COR-L47 (cell line): ENCODE measurements at regions not wholly inside any gene's neighbourhood (a gene's known extent, or its start where the extent isn't known, plus 50 kb on each side); places are given as distances from the start of the nearest gene placed in this dataset.
"Not testable (repeated sequence)": the region's sequence is repeated elsewhere in the genome, so short reads cannot be mapped to it uniquely, and the experiment has no call there.

Experiments
- DNase-seq: peaks from one replicate; lab custom pipeline; 2025; lab: John Stamatoyannopoulos, UW

- DNase-seq, result no peak
Measured at GRCh38 chr4:55028196-55028595, 97.2 kb downstream of the KDR start.

GRCh38 chr4:55027596-55027995 lies 97.8 kb downstream of the KDR start:
- DNase-seq, result no peak

DNA sequence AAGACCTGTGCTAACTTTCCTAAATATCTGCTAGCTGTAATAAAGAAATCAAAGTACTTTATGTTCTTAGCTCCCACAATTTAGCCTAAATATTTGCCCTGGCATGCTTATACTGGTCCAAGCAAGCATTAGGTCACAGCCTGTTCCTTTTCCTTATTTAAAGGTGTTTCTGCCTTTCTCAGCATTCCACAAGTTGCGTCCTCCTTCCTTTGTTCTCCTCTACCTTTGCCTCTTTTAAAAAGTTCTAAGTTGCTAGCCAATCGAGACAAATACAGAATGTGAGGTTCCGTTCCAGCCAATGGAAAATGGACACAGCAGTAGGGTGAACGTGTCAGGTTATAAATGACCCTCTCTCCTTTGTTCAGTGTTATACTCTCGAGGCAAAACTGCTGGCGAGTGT lies 99.9 kb downstream of the KDR start:
- not testable (repeated sequence) for DNase-seq

DNA sequence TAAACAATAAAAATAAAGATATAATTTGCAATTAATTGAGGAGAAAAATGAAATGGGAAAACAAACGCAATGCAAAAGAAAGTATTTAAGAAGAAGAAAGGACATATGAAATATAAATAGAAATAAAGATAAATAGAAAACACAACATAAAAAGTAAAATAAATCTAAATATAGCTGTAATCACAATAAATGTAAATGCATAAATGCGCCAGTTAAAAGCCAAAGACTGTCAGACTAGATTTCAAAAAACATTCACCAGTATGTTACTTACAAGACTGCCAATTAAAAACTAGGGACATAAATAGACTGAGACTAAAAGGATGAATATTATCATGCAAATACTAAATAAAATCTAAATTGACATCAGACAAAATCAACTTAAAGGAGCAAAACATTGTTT lies 102.4 kb downstream of the KDR start:
- DNase-seq, result no peak

DNA sequence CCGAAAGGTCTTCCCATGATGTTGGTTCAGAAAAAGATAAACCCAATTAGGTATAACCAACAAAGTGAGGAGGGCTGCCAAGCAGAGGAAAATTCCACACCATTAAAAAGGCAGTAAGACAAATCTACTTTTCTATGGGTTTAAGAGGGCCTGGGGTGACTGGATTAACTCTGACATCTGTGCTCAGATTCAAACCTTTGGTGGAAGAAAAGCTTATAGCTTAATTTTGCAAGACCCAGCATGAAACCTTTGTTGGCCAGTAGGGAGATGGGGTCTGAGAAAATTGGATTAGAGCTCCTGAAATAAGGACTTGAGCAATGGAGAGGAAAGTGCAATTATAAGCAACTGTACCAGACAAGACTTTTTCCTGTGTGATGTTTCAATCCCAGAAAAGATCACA lies 104.2 kb downstream of the KDR start:
- DNase-seq, result no peak

DNA sequence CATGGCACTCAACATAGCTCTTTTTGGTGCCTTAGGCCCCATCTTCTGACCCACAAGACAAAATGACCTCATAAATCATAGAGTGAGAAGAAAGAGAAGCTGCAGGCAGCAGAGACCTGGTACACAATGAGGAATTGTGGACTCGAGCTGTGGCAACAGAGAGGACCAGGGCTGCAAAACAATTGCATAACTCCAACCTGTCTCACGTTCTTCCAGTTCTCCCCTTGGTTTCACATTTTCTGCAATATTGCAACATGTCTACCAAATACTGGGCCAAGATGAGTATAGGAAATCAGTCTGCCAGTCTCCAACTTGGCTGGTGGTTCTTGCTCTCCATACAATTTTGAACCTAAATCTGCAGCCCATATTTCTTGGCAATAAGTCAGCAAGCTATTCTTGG lies 105.3 kb downstream of the KDR start:
- DNase-seq, result no peak

DNA sequence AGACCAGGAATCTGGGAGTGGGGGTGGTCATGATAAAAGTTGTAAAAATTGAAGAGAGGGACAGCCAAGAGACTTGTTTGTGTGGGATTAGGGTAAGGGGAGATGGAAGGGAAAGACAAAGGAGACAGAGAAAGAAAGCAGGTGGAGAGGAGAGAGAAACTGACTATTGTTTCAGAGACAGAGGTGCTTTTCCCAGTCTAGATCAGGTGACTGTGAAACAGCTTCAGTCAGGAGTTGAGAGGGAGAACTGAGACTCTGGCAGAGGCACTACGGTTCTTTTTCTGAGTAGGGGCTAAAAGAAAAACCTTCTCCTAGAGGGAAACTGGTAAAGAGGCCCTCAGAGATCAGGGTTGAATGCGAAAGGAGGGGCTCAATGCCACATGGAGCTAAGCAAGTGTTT lies 106.4 kb downstream of the KDR start:
- no peak for DNase-seq

DNA sequence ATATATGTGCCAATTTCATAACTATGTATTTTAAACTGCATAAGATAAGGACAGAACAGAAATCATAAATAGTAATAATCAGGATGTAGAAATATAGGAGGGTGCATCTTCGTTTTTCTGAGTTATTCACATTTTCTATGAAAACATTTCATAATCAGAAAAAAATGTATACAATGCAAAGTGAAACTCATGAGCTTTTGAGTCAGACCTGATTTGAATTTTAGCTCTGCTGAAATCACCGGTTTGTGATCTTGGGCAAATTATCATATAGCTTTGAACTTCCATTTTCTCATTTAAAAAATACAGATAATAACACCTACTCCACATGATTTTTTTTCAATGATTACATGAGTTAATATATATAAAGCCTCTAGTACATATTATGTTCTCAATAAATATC lies 106.9 kb downstream of the KDR start:
- no peak for DNase-seq

GRCh38 chr4:55017406-55017805 lies 108.0 kb downstream of the KDR start:
- DNase-seq, result no peak

DNA sequence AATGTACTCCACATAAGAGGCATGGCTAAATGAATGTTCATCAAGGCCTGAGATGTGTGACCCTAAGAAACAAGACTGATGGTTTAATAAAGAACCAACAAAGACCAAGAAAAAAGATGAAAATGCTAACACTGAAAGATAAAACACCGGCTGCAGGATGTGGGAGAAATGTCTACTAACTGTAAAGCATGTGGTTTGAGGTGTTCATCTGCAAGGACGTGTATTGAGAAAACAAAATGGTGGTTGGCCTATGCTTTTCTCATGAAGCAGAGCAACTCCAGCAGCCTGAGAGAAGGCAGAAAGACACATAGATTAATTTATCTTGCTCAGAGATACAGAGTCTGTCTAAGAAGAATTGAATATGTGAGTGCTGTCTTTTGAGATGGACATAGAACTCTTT lies 109.3 kb downstream of the KDR start:
- no peak for DNase-seq

- no peak for DNase-seq
Measured at GRCh38 chr4:55014876-55015275, 110.5 kb downstream of the KDR start.

GRCh38 chr4:55013431-55013955 lies 111.9 kb downstream of the KDR start:
- DNase-seq, result no peak

GRCh38 chr4:55012363-55013230 lies 112.8 kb downstream of the KDR start:
- DNase-seq, result no peak

GRCh38 chr4:55011761-55012160 lies 113.6 kb downstream of the KDR start:
- no peak for DNase-seq

GRCh38 chr4:55010550-55010949 lies 114.8 kb downstream of the KDR start:
- DNase-seq, result no peak

DNA sequence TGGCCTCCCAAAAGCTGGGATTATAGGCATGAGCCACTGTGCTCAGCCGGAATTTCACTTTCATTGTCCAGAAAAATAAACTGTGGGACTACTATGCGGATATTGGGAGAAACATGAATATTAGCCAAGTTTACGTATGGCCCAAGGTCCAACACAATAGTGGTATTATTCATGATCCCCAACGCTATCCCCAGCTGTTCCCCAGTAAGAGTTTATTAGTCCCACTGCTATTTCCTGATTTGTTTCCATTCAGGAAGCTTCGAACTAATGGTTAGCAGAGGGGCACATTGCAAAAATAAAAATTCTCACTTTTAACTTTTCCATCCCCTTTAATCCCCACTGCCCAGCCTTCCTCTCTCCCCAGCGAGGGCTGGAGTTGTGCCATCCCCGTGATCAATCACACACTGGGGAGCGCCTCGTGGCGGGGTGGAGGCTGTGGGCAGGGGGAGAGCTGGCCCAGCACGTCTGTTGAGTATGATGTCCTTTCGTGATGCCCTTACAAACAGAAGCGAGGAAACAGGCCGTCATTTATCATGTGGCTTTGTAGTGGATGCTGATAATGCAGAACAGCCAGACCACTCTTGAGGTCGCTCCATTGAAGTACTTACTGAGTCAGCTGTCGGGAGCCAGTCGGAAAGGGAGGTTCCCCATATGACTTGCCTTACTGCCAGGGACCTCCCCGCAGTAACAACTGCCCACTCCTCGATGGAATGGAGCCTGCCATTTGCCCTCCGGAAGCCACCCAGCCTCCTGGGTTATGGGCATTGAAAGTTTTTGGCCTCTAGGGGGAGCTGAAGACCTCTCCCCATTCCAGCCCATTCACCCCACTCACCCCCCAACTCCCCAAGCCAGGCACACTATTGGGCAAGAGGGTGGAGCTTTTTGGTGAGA lies 117.0 kb downstream of the KDR start:
- no peak for DNase-seq

GRCh38 chr4:55005910-55006309 lies 119.5 kb downstream of the KDR start:
- no peak for DNase-seq

- no peak for DNase-seq
Measured at GRCh38 chr4:55004831-55005230, 120.6 kb downstream of the KDR start.

- no peak for DNase-seq
Measured at GRCh38 chr4:55002431-55002830, 123.0 kb downstream of the KDR start.

GRCh38 chr4:55001538-55001937 lies 123.9 kb downstream of the KDR start:
- DNase-seq, result no peak

- no peak for DNase-seq
Measured at GRCh38 chr4:54999003-54999402, 126.4 kb downstream of the KDR start.

DNA sequence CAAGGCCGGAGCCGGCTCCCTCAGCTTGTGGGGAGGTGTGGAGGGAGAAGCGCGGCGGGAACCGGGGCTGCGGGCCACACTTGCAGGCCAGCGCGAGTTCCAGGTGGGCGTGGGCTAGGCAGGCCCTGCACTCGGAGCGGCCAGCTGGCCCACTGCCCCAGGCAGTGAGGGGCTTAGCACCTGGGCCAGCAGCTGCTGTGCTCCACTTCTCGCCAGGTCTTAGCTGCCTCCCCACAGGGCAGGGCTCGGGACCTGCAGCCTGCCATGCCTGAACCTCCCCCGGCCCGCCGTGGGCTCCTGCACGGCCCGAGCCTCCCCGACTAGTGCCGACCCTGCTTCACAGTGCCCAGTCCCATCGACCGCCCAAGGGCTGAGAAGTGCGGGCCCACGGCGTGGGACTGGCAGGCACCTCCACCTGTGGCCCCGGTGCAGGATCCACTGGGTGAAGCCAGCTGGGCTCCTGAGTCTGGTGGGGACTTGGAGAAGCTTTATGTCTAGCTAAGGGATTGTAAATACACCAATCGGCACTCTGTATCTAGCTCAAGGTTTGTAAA lies 131.8 kb downstream of the KDR start:
- DNase-seq, result not testable (repeated sequence)

DNA sequence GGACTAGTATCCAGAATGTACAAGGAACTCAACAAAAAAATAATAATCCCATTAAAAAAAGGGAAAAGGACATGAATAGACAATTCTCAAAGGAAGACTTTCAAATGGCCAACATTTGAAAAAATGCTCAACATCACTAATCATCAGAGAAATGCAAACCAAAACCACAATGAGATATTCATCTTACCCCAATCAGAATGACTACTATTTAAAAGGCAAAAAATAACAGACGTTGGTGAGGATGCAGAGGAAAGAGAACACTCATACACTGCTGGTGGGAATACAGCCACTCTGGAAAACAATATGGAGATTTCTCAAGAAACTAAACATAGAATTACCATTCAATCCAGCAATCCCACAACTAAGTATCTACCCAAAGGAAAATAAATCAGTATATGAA lies 133.1 kb downstream of the KDR start:
- DNase-seq, result no peak
